GM18868 (cell line): ENCODE measurements at regions not wholly inside any gene's neighbourhood (a gene's known extent, or its start where the extent isn't known, plus 50 kb on each side); places are given as distances from the start of the nearest gene placed in this dataset.
"Not testable (repeated sequence)": the region's sequence is repeated elsewhere in the genome, so short reads cannot be mapped to it uniquely, and the experiment has no call there.

Experiments used
- ATAC-seq: cut with Tn5 transposase; IDR thresholded peaks from one replicate; pipeline ENCODE4 v1.9.1; 2021; ENCODE audit warnings: mild to moderate bottlenecking, moderate library complexity; ENCODE audit not compliant: unreplicated experiment

DNA sequence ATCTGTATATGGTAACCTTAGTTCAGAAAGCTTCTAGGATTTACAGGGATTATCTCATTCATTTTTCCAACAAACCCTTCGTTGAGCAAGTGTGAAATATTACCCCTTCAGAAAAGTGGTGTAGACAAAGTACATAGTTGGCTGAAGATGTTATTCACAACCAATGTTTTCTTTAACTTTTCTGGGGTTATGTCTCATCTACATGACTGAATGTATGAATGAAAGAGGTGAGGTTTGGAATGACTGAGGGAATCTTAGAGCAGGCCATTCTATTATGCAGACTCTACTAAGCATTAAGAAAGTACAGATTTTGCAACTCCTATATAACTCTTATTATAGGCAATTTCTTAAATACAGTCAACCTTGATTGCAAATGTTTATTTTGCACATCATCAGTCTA lies 167.2 kb downstream of the NDFIP2 start:
- no peak for ATAC-seq

DNA sequence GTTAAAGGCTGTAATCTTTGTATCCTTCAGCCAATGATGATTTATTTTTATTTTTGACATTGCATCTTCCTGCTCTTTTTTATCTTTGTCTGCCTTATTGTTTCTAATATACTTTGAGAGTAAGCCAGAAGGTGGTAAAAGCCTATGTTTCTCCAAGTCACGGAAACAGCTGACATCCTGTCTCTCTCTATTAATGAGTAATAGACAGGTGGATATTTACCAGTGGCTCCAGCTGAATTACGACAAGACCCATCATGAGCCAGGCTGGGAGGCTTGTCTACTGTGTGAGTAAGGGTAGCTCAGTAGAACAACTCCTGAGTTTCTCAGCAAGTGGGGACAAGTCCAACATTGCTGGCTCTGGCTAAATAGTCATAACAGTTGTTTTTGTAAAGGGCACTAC lies 166.6 kb downstream of the NDFIP2 start:
- no peak for ATAC-seq

DNA sequence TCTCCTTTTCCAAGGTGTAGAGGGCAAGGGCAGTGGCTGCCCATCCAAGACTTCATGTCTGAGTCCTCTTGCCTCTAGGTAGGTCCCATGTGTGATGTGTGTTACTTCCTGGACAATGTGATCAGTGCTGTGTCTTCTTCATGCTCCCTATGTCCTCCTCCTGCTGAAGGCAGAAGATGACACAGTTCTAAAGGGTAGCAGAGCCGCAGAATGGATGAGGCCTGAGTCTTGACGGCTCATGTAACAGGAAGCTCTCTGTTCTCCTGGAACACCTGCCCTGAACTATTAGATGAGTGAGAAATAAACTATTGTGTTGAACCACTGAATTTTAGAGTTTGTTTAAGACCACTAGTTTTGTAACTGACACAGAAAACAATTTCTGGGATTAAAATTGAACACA lies 165.9 kb downstream of the NDFIP2 start:
- ATAC-seq: no peak

DNA sequence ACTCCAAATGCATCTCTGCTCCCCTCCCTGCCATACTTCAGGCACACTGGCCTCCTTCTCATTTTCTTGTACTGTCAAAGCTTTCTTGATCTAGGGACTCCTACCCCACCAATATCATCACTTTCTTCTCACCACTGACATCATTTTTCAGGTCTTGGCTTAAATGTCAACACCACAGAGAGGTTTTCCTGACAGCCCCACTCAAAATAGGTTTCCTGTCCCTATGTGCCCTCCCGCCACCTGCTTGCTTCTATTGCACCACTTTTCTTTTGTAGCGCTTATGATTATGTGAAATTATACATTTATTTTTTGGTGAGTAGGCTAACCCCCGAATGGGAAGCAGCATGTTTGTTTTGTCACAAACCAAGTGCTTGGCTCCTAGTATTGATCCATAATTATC lies 164.6 kb downstream of the NDFIP2 start:
- ATAC-seq: no peak

DNA sequence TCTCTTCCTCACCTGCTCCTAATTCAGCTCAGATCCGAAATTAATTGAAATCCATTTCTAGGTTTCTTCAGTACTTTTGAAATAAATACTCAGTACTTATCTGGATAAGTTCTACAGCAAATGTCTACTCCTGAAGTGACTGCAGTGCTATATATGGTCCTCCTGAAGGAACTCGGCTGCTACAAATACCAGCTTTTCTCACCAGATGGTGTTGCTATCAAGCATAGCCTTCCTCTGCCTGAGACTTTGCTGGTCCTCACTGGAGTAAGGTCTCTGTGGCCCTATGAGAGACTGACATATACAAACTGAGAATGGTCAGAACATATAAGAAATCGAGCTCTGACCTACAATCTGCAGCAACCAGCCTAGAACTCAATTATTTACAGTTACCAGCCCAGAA lies 161.6 kb downstream of the NDFIP2 start:
- ATAC-seq: no peak

DNA sequence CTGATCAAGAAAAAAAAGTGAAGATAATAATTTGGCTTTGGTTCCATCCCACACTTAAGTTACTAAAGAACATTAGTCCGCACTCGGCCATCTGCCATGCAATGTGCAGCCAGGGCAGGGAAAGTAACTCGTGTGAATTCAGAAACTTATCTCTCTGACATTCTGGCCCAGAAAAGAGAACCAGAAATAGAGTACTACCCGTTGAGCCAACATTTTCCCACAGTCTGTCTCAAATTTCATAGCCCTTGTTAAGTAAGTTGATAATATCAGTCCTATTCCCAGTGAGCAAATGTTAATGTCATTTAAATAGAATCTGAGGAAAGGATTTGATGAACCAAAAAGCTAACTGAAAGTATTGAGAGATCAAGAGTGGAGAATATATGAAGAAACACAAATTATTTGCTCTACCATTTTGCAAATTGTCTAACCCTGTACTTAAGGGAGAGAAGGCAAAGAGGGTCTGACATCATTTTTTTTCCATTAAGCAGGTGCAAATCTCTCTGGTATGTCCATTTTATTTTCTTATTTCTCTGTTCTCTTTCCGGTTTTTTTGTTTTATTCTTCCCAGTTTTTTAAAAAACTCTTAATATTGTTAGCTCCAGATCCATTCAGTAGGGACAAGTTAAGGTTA lies 156.3 kb downstream of the NDFIP2 start:
- no peak for ATAC-seq

DNA sequence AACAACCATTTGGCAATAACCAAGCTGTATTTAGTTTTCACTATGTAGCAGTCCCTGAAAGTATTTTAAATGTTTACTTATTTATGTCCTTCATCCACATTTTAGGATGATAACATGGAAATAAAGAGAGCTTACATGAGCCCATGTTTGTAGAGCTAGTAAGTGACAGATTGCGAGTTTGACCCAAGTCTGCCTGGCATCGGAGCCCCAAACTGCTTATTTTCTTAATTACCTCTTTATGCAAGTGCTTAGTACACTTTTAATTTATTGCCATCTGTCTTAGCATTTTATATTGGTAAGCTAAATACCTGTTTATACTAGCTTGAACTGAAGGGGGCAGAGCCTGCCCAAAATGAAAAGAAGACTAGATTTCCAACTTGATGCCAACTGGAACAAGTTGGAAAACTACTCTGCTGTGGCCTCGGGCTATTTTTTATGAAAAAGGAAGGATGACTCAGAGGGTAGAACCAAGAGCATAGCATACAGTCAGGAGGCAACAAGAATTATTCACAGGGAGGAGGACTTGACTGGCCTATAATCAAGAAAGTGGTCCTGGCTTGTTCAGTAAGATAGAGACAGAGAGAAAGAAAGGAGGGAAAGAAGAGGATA lies 150.2 kb downstream of the NDFIP2 start:
- ATAC-seq: no peak

DNA sequence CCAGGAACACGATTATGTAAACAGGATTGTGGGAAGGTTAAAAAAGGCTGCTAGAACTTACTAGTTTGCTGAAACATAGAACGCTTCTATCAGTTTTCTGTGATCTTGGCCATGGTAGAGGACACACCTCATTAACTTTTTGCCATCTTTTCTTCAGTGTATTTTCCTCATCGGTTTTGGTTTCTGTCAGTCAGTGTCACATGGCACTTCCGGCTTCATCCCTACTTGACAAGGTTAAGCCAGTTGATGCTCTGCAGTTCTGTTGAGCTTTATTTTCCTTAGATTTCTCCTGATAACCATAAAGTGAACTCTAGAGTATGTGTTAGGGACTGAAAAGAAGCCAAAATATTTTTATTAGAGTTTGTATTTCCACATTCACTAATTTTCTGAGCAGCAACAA lies 147.5 kb downstream of the NDFIP2 start:
- ATAC-seq: no peak

DNA sequence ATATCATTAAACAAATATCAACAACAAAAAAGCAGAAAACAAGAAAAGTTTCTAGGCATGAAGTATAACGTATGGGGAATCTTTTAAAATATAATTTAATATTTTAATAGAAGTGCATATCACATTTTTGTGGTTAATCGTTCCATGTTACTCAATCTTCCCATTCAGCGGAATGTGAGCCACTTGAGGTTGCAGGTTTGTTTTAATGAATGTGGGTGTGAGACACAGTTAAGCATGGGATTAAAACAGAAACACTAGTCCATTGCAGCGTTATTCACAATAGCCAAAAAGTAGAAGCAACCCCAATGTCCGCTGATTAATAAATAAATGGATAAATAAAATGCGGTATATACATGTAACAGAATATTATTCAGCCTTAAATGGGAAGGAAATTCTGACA lies 146.0 kb downstream of the NDFIP2 start:
- no peak for ATAC-seq

DNA sequence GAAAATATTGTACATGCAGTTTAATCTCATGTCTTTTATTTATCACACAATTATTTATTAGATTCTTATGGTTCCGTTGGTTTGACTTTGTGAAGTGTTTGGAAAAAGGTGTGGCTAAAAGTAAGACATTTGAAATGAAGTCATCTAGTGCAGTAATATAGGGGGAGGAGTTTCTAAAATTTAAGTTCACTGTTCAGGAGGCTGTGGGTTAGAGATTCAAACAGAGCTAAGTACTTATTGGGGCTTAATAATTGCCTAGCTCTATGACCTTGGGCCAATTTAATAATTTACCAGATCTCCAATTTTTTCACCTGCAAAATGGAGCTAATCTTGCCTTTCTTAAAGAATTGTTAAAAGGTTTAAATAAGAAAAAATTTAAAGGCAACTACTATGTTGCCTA lies 144.6 kb downstream of the NDFIP2 start:
- no peak for ATAC-seq

DNA sequence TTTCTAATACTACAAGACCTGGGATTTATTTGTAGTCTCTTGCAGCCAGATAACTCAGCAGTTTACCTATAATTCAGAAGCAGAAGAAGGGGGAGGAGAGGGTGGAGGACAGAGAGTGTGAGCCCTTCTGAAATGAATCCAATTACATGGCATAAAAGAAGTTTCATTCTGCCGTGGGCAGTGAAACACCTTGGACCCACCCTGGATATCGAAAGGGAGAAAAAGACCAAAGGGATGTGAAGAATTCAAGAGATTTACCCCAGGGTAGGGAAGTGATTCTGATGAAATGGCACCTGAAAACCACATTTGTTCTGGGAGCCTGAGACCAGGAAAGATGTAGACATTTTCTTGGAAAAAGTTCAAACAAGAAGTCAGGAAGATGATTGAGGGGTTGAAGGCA lies 140.9 kb downstream of the NDFIP2 start:
- no peak for ATAC-seq

DNA sequence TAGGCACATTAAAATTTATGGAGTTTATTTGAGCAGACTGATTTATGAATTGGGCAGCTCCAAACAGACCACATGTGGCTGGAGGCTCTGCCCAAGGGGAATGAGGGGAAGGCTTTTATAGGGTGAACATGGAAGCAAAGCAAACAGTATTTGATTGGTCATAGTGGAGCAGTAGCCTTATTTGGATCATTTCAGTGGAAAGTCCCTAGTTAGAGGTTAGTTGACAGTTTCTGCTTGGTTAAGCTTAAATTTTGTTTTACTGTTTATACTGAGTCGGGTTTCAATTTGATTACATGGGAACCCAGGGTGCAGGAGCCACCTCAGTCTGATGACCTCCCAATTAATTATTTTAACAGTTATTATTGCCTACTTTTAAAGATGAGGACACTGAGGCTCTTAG lies 140.5 kb downstream of the NDFIP2 start:
- peak; percentile 56 for ATAC-seq

DNA sequence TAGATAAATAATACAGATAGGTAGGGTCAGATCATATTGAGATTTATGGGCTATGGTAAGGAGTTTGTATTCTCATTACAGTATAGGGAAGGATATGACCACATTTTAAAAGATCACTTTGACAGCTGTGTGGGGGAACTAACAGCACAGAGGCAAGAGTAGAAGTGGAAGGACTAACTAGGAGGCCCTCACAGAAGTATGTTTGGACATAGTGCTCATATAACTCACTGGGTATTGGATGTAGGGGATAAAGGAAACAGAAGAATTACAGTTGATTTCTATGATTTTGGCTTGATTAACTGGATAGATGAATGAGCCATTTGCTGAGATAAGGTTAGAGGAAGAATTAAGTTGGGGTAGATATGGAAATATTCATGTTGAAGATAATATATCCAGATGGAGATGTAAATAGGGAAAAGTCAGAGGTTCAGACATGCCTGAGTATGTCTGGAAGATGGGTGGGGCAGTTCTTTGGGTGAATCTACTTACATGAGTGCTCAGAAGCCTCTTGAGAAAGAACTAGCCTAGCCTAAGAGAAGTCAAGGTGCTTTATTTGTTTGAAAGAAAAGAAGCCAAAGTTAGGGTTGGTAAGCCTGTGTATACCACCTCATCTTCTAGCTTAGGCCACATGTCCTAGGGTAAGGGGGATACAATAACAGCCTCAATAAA lies 133.4 kb downstream of the NDFIP2 start:
- ATAC-seq: no peak

DNA sequence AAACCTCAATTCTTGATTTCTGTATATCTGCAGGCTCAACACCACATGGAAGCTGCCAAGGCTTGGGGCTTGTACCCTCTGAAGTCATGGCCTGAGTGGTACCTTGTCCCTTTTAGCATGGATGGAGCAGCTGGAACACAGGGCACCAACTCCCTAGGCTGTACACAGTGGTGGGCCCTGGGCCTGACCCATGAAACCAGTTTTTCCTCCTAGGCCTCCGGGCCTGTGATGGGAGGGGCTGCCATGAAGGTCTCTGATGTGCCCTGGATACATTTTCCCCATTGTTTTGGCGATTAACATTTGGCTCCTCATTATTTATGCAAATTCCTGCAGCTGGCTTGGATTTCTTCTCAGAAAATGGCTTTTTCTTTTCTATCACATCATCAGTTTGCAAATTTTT lies 131.6 kb downstream of the NDFIP2 start:
- no peak for ATAC-seq

DNA sequence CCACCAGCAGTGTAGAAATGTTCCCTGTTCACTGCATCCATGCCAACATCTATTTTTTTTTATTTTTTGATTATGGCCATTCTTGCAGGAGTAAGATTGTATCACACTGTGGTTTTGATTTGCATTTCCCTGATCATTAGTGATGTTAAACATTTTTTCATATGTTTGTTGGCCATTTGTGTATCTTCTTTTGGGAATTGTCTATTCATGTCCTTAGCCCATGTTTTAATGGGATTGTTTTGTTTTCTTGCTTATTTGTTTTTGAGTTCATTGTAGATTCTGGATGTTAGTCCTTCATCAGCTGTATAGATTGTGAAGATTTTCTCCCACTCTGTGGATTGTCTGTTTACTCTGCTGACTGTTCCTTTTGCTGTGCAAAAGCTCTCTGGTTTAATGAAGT lies 126.9 kb downstream of the NDFIP2 start:
- ATAC-seq: not testable (repeated sequence)
